D721Med (cell line): ENCODE measurements at regions not wholly inside any gene's neighbourhood (a gene's known extent, or its start where the extent isn't known, plus 50 kb on each side); places are given as distances from the start of the nearest gene placed in this dataset.
"Not testable (repeated sequence)": the region's sequence is repeated elsewhere in the genome, so short reads cannot be mapped to it uniquely, and the experiment has no call there.

Source experiments
- DNase-seq: peaks from one replicate; pipeline ENCODE4 v3.0.0; 2011; ENCODE audit warnings: low spot score; ENCODE audit not compliant: insufficient read length
- FAIRE-seq: peaks from 2 replicates; lab custom pipeline; 2011; peaks lifted over from hg19 to GRCh38; lab: Jason Lieb, UNC
- CTCF ChIP-seq: IDR thresholded peaks from 2 replicates; pipeline ENCODE4 v1.5.1; 2012; ENCODE audit warnings: mild to moderate bottlenecking, control low read depth; ENCODE audit not compliant: insufficient read depth; ENCODE audit errors: missing control alignments

GRCh38 chr6:82622461-82622860 lies 258.8 kb downstream of the TPBG start:
- no peak for DNase-seq
- FAIRE-seq: no peak
- no peak for TF ChIP-seq CTCF

DNA sequence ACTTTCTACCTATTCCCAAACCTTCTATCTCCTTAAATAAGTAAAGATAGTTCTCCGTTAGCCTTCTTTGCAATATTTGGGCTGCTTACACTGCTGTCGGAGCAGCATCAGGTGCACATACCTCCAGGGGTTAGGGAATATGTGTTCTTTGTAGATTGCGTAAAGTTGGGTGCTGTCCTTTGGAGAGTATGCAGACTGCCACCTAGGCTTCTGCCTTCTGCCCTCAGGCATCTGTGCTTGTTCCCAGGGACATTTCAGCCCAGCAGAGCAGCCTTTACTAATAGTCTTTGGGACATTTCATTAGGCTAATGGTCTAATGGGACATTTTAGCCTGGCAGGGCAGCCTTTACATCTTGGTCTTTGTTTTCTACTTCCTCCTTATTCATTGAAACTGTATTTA lies 260.6 kb downstream of the TPBG start:
- no peak for DNase-seq
- TF ChIP-seq CTCF: no peak
- no peak for FAIRE-seq

DNA sequence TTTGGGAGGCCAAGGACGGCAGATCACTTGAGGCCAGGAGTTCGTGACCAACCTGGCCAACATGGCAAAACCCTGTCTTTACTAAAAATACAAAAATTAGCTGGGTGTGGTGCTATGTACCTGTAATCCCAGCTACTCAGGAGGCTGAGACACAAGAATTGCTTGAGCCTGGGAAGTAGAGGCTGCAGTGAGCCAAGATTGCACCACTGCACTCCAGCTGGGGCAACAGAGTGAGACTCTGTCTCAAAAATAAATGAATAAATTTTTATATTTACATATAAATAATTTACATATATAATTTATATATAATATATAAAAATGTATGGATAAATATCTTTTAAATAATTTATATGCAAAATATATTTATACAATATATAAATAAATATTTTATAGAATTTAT lies 263.3 kb downstream of the TPBG start:
- not testable (repeated sequence) for FAIRE-seq, DNase-seq

GRCh38 chr6:82629921-82630320 lies 266.3 kb downstream of the TPBG start:
- TF ChIP-seq CTCF: no peak
- no peak for FAIRE-seq

GRCh38 chr6:82641677-82642076 lies 278.1 kb downstream of the TPBG start:
- no peak for DNase-seq
- FAIRE-seq: no peak
- no peak for TF ChIP-seq CTCF

More at GRCh38 chr6:82629921-82630320, 266.3 kb downstream of the TPBG start:
- DNase-seq: no peak

- no peak for DNase-seq
- no peak for FAIRE-seq
- TF ChIP-seq CTCF: no peak
Observed at GRCh38 chr6:82645536-82646230, 282.1 kb downstream of the TPBG start.

GRCh38 chr6:82646231-82646615 lies 282.6 kb downstream of the TPBG start:
- no peak for FAIRE-seq
- no peak for DNase-seq
- TF ChIP-seq CTCF: no peak
